ENCODE measurements at regions not wholly inside any gene's neighbourhood (a gene's known extent, or its start where the extent isn't known, plus 50 kb on each side); places are given as distances from the start of the nearest gene placed in this dataset.

- H3K23ac ChIP-seq (ENCODE audit: insufficient read length, low read depth, low read length): no peak overlapping the region
- no peak overlapping the region for H3K14ac ChIP-seq (ENCODE audit: insufficient read depth, low read length)
- no peak overlapping the region for H3T11ph ChIP-seq (ENCODE audit: low read length)
- H4K8ac ChIP-seq (replicated peaks; ENCODE audit: insufficient read length, low read depth, low read length): no peak overlapping the region
- Mint-ChIP-seq H3K4me3 (no peak overlapping the region), H3K9me3 (peaks cover 0 to 2% of the 10 kb centered on the region in 2 experiments; a peak in 3 of 5 replicates), H3K27ac (no peak overlapping the region), H3K36me3 (ENCODE audit: insufficient read depth in 1 of 3, low read depth in 3 of 3) (peaks cover 3 to 7% (median 5%) of the 10 kb centered on the region in 3 experiments; a peak in 6 of 7 replicates), H3K4me1 (peaks cover 63 to 67% of the 10 kb centered on the region in 2 experiments), H3K27me3 (ENCODE audit: low read depth) (no peaks in the 10 kb centered on the region)
- peaks cover 3% of the 10 kb centered on the region; the same call in 1 of the 2 replicates for H3K79me2 ChIP-seq (ENCODE audit: insufficient read depth, low read length)
- DNase-seq: no peak
- no peak overlapping the region for H3K27ac ChIP-seq (ENCODE audit: insufficient read length, low read depth, low read length)
- no peak overlapping the region for H4K5ac ChIP-seq (ENCODE audit: insufficient read length, low read depth, low read length)
- no peaks in the 10 kb centered on the region for H3K9me3 ChIP-seq (ENCODE audit: control insufficient read depth, low read depth, low read length)
- no peaks in the 10 kb centered on the region for H4K20me1 ChIP-seq (ENCODE audit: control insufficient read depth, insufficient read depth, insufficient read length)
- H3K27me3 ChIP-seq (ENCODE audit: insufficient read depth, low read length): no peaks in the 10 kb centered on the region
- no peak overlapping the region for H2BK20ac ChIP-seq (ENCODE audit: low read depth, low read length, poor library complexity, severe bottlenecking)
- H2AK5ac ChIP-seq (ENCODE audit: insufficient read length, low read length): no peak overlapping the region
- no peak overlapping the region for H3K18ac ChIP-seq (ENCODE audit: insufficient read length, low read depth, low read length)
- no peak overlapping the region for H2AFZ ChIP-seq (ENCODE audit: low read length)
- H2BK12ac ChIP-seq (ENCODE audit: insufficient read length, low read depth, low read length): no peak overlapping the region
- H3K79me1 ChIP-seq (ENCODE audit: insufficient read depth, low read depth, low read length, poor library complexity, severe bottlenecking): peaks cover 2% of the 10 kb centered on the region
- no peaks in the 10 kb centered on the region for H3K23me2 ChIP-seq (ENCODE audit: insufficient read length, low read depth, low read length, poor library complexity, severe bottlenecking)
- H2BK120ac ChIP-seq (ENCODE audit: low read depth, low read length, poor library complexity, severe bottlenecking): no peak overlapping the region
- H2BK15ac ChIP-seq (ENCODE audit: low read depth, low read length): no peak overlapping the region
- no peak overlapping the region for H3K4me2 ChIP-seq (ENCODE audit: insufficient read depth, insufficient read length, low read length)
- peaks cover 14% of the 10 kb centered on the region for H3K4me1 ChIP-seq (ENCODE audit: insufficient read depth, low read length)
- WGBS (ENCODE audit: extremely low coverage, insufficient read length, low lambda C conversion rate): no CpG with 5 or more reads among the region's 2 CpGs
- TF ChIP-seq CTCF (conservative IDR thresholded peaks at IDR 0.05): no peak
- H4K91ac ChIP-seq (ENCODE audit: insufficient read length, low read depth, low read length): no peak overlapping the region
- no peak overlapping the region for H2BK5ac ChIP-seq (ENCODE audit: insufficient read length, low read length)
- H3K9ac ChIP-seq (ENCODE audit: extremely low read depth, insufficient read length, low read length): no peak overlapping the region
- H3K4ac ChIP-seq (ENCODE audit: low read depth, low read length): no peak overlapping the region
- H3K56ac ChIP-seq (ENCODE audit: insufficient read length, low read depth, low read length): no peak overlapping the region
These were observed 118.1 kb upstream of the MGAT5 start for GRCh38 chr2:134135793-134136192.
